ENCODE measurements at regions not wholly inside any gene's neighbourhood (a gene's known extent, or its start where the extent isn't known, plus 50 kb on each side); places are given as distances from the start of the nearest gene placed in this dataset.

DNA sequence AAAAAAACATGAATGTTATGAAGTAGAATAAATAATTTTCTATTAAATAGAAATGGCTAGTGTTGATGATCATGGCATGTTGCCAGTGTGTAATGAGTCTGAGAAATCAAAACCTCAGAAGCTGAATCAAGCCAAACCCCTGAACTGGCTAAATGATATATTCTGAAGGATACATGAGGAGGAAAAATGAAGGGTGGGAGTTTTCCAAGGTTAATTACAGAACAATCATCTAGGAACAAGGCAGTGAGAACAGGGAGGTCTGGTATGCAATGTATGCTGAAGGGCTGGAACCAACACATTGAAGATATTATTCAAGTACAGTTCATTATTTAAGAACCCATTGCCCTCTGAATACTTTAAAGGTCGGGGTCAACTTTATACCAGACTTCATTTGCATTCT, 309.1 kb upstream of the NRIP1 start:
- intact Hi-C loops (cut with DNase I), result no loop called here
- ATAC-seq (no peak), DNase-seq (ENCODE audit: missing footprints) (no peak)

DNA sequence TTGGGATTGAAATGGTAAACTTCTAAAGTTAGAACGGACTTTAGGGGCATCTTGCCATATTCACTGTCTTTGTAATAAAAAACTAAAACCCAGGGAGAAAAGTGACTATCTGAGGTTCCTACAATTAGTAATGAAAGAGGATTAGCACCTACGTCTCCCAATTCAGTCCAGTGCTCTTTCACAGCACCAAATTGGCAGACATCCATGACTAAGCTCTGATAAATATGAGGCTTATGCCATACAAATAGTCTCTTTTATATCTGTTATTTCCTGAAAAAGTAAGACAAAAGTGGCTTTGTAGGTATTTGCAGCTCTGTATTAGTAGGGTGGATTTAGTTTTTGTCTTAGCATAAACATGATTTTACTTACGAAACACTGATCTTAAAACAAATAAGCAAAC, 315.0 kb upstream of the NRIP1 start:
- ATAC-seq (no peak), DNase-seq (ENCODE audit: missing footprints) (no peak)
- intact Hi-C loops (cut with DNase I), result loop anchor here (5.0 kb wide), 1 partner anchor 317 kb away; the partner anchor contains the start of gene NRIP1

DNA sequence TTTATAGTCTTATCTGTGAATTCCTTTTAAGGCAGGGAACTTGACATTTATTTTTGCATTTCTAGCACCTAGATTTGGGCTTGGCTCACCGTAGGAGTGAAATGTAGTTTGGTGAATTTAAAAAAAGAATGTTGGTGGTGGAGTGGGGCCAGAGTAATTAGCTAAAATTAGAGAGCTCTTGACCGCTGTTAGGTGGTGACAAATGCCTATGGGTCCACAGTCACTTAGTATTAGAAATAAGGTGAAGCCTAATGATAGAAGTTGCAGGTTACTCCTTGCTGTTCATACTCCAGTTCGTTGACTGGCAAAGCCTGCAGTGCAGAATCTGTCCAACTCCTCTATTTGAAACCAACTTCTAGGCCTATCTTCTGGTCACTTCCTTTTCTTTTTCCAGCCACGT, 318.8 kb upstream of the NRIP1 start:
- DNase-seq (ENCODE audit: missing footprints) (no peak), ATAC-seq (peak; percentile 76)
- intact Hi-C loops (cut with DNase I), result loop anchor here (5.0 kb wide), 1 partner anchor 321 kb away; the partner anchor contains the start of gene NRIP1

DNA sequence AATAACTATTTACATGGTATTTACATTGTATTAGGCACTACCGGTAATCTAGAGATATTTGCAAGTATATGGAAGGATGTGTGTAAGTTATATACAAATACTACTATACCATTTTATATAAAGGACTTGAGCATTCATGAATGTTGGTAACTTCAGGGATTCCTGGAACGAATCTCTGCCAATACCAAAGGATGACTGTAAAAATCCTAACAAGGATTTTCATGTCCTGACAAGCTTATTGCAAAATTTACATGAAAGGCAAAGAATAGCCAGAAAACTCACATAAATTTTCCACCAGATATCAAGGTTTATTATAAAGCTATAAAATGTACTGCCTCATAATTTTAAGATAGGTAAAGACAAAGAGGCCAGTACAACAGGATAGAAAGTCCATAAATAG, 325.2 kb upstream of the NRIP1 start:
- ATAC-seq, result no peak
- intact Hi-C loops (cut with DNase I), result no loop called here
- DNase-seq (ENCODE audit: missing footprints), result no peak

DNA sequence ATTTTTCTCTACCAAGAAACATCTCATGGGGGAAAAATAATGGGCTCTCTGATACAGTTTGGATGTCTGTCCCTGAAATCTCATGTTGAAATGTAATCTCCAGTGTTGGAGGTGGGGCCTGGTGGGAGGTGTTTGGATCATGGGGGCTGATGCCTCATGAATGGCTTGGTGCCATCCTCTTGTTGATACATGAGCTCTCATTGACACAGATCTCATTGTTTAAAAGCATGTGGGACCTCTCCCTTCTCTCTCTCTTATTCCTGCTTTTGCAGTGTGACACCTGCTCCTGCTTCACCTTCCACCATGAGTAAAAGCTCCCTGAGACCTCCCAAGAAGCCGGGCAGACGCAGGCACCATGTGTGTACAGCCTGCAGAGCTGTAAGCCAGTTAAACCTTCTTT, 332.5 kb upstream of the NRIP1 start:
- intact Hi-C loops (cut with DNase I), result no loop called here
- ATAC-seq (no peak), DNase-seq (ENCODE audit: missing footprints) (no peak)

DNA sequence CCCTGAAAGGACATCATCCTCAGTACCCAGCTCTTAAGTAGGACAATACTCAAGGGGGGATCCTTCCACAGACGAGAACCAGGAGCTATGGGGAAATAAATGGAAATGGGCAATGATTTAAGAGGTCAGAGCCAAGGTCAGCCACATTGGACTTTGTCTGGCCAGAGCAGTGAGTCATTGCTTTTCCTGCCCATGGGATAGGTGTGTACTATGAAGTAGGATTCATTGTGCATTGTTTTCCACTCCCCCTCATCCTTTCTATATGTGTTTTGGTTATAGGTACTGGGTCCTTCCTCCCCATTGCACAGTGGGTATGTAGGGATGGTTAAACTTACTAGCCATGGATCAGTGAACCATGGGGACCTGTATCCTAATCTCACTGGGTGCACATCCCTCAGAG, 328.9 kb upstream of the USP25 start:
- ATAC-seq (no peak), DNase-seq (ENCODE audit: missing footprints) (no peak)

DNA sequence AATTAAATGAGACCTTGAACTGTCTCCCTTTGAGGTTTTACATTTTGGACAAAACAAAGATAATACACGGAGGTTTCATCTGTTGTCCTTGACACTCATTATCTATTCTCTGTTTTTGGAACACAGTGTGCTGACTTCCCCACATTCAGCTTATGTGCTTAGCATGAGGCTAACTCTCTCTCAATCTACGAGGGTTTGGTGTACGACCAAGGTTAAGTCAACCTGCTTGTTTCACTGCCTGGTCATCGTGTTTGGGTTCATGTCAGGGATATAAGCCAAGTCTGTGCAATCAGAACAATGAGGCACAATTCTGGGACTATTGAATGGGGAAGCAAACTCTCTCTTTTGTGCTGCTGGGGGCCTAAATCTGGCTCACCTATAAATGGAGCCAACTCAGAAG, 328.5 kb upstream of the USP25 start:
- ATAC-seq (no peak), DNase-seq (ENCODE audit: missing footprints) (no peak)
- intact Hi-C loops (cut with DNase I), result no loop called here

More for the DNA sequence above, 328.9 kb upstream of the USP25 start:
- intact Hi-C loops (cut with DNase I), result no loop called here

DNA sequence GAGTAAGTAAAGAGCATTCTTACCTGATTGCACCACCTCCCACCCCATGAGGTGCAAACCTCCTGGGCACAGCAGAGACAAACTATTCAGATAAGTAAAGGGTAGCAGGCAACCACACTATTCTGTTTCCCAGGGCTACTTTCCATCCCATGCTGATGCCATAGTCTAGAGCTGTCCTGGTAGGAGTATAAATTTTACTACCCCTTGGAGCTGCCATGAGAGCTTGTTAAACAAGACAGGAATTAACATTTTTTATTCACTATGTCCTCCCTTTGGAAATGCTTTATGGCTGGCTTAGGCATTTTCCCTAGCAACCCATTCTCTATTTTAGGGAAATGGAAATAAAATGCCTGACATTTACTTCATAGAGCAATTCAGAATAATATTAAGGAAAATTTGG, 324.6 kb upstream of the USP25 start:
- DNase-seq (ENCODE audit: missing footprints) (no peak), ATAC-seq (no peak)
- intact Hi-C loops (cut with DNase I), result no loop called here

DNA sequence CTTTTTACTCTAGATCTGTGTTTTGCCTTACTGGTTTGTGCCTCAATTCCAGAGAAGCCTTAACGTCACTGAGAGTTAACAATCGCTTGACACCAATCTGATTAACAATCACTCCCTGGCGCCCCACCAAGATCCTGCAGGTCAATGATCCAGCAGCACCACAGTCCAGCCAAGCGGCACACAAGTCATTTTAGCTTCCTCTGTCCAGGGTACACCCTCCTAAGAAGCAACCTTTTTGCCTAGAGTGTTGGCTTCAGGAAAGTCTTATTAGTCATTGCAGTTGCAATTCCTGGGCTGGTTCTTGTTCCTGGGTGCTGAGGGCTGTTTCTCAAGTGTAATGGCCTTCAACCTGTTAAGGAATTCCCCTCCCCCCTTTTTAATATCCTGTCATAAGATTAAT, 323.0 kb upstream of the USP25 start:
- ATAC-seq (no peak), DNase-seq (ENCODE audit: missing footprints) (no peak)

DNA sequence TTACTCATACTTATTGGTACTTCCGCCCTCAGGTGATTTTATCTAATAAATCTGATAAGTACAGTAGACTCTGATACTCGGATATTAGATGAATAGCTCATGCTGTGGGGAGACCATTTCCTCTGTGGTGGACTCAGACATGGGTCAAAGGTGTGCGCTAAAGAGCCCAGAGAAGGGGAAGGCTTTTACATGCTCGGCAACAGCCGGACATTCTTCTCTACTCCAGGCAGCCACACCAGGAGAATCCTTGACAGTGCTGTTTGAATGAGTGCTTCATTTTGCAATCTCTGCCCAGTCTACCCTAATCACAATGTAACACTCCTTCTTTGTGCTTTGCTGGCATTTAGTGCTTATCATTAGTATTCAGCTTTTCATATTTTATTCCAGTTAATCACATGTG, 322.2 kb upstream of the USP25 start:
- intact Hi-C loops (cut with DNase I), result no loop called here
- ATAC-seq, result no peak
- no peak for DNase-seq (ENCODE audit: missing footprints)

More for the DNA sequence above, 323.0 kb upstream of the USP25 start:
- intact Hi-C loops (cut with DNase I), result no loop called here

DNA sequence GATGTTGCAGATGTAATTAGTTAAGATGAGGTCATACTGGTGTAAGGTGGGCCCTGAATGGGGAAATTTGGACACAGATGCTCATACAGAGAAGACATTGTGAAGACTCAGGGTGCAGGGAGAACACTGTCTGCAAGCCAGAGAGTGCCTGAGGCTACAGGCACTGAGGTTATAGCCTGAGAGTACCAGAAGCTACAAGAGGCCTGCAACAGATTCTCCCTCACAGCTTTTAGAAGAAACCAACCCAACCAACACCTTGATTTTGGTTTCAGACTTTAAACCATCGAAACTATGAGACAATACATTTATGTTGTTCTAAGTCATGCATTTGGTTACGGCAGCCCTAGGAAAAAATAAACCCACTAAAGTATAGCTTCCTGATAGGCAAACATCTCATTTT, 321.7 kb upstream of the USP25 start:
- ATAC-seq (no peak), DNase-seq (ENCODE audit: missing footprints) (no peak)
- intact Hi-C loops (cut with DNase I), result no loop called here

DNA sequence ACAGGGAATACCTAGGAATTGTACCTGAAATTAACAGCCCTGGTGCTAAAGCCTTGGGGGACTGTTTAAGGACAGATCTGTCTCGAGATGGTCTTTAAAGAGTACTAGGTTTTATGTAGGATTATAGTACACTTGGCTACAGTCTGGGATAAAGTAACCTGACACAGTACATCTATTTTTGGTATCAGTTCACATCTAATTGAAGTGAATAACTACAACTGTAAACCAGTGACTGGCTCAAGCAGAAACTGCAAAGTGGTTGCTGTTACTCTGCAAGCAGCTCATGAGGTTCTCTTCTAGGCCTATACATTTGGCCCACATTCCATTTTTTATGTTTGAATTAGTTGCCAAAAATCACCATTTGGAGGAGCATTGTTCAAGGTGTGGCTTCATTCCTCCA, 320.8 kb upstream of the USP25 start:
- intact Hi-C loops (cut with DNase I), result no loop called here
- DNase-seq (ENCODE audit: missing footprints) (no peak), ATAC-seq (no peak)

DNA sequence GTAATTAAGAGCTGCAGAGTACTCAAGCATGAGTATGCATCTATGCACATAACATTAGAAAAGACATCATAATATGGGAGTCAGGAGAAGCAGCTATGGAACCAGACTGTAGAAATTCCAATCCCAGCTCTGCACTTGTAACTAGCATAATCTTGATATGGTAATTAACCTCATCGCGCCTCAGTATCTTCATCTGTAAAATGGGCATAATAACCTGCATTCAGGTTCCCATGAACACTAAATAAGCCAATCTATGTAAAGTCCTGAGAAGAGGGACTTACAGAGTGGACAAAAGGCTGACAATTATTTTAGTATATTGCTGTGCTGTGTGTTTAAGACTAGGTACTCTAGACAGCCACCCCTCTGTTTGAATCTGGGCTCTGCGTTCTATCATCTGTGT, 318.9 kb upstream of the USP25 start:
- ATAC-seq (no peak), DNase-seq (ENCODE audit: missing footprints) (no peak)
- intact Hi-C loops (cut with DNase I), result no loop called here

DNA sequence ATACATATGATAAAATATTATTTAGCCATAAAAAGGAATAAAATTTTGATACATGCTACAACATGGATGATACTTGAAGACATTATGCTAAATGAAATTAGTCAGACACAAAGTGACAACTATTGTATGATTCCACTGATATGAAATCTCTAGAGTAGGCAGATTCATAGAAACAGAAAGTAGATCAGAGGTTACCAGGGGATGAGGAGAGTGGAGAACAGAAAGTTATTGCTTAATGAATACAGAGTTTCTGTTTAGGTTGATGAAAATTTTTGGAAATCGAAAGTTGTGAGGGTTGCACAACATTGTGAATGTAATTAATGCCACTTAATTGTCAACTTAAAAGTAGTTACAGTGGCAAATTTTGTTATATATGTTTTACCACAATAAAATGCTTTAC, 315.7 kb upstream of the USP25 start:
- intact Hi-C loops (cut with DNase I), result no loop called here
- ATAC-seq, result no peak

DNA sequence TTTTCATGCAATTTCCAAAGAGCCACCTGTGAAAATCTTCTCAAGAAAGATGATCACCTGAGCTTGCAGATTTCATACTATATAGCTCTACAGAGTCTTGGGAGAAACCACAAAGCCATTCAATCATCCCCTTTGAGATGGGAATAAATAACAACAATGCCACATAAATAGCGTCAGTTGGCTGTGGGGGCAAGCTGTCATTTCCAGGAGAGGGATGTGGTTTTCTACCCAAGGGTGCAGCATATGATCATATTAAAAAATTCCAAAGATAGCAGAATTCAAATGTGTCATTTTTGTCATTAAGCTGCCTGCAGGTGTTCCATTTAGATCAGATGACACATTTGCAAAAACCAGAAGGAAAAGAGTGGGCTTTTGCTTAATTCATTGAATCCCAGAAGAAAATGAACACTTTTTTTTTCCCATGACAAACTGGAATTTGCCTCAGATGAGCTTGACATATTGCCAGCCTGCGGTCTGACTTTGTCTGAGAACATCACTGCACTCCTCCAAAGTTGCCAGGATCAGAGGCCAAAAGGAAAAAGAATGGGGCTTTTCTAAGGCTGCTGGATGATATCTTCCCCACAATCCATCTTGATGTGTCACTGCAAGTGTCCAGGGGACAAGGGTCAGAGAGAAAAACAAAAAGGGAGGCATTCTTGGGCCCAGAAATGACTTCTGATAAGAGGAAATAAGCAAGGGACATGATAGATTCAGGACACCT, 314.1 kb upstream of the USP25 start:
- intact Hi-C loops (cut with DNase I), result no loop called here
- ATAC-seq (no peak), DNase-seq (ENCODE audit: missing footprints) (no peak)

More for the DNA sequence above, 315.7 kb upstream of the USP25 start:
- DNase-seq (ENCODE audit: missing footprints), result no peak

DNA sequence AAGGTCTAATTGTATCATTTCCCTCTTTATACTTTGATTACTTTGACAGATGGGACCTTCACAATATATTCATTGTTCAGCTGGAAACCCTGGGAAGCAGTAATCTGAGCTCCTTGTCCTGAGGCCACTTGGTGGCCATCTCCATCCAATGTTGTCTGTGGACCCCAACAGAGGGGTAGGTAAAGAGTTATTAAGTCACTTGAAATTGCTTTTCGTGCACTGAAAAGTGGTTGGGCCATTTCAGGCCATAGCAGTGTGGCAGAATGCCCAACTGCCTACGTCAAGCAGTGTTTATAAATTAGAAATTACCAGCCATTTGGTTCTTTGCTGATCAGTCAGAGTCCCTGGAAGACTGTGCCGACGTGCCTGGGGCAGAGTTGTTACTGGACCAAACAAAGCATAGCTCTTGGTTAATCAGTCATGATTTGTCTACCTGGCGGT, 308.3 kb upstream of the USP25 start:
- ATAC-seq, result no peak
- DNase-seq (ENCODE audit: missing footprints), result no peak
- intact Hi-C loops (cut with DNase I), result no loop called here

DNA sequence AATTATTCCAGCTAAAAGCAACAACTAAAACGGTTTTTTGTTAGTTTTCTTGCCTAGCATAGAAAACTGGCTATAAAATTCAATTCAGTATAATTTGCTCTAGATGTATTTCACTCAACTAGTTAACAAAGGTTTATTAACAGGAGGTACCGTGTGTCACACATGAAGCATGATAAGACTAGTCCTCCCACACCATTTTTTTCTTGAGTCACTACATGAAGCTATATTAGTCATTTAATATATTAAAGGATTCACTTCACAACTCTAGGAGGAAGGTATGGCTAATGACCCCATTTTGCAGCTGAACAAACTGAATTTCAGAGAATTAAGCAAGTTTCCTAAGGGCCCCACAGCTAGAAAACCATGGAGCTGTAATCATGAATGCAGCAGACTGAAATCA, 307.8 kb upstream of the USP25 start:
- intact Hi-C loops (cut with DNase I), result no loop called here
- no peak for ATAC-seq
- DNase-seq (ENCODE audit: missing footprints), result no peak

DNA sequence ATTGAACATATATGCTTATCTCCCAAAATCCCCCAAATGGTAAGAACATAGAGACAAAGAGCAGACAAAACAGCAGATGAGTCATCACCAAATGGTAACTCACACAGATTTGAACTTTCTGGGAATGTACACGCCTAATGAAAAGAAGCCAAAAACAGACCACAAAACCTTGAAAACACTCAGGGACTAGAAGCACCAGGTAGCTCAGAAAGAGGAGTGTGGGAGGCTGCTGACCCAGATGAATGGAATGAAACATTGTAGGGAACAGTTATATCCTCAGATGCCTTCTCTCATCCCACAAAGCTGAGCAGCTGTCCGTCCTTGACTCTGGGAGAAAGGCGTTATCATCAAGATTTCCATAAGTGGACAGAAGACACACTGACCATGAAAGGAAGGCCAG, 307.0 kb upstream of the USP25 start:
- ATAC-seq (no peak), DNase-seq (ENCODE audit: missing footprints) (no peak)
- intact Hi-C loops (cut with DNase I), result no loop called here

DNA sequence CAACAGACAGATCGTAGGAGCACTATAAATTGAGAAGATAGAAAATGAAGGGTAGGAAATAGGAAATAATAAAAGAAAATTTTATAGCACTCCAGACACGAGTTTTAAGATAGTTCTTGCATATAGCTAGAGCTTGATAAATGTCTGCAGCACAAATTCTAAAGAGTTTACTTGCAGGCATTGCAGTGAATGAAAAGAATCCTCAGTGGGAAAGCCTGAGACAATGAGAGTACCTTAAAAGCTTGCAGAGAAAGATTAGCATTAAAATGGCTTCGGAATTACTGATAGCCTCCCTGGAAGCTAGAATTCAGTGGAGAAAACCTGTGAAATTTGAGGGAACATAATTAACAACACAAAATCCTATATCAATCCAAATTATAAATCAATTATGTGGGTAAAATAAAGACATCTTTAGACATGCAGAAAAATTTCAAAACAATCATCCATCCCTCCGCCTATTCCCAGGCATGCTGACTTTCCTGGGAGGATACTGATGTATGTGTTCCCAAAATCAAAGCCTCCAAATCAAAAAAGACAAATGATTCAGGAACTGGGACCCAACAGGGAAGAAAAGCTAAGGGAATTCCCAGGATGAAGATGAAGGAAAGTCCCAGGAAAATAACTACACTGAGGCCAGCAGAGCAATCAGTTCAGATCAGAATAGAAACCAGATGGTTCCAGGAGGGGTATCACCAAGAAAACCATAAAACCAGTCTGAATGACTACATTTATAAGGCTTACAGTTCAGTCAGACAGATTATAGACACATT, 305.9 kb upstream of the USP25 start:
- ATAC-seq, result no peak
- intact Hi-C loops (cut with DNase I), result no loop called here
- DNase-seq (ENCODE audit: missing footprints), result no peak

DNA sequence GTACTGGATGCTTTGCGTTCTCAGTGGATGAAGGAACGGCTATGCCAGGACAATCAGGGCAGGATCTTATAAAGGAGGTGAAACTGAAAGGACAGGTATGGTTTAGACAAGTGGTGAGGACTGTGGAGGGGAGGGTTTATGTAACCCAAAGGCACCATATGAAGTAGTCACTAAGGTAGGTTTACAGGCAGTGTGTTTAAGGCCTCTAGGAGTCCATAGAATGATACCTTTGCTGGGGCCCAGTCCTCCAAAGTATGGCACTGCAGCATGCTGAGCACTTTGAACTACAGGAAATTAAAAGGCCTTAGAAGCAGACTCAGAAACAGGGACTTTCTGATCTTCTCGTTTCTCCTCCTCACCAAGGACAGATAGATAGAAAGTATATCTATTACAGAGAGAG, 304.7 kb upstream of the USP25 start:
- DNase-seq (ENCODE audit: missing footprints), result no peak
- intact Hi-C loops (cut with DNase I), result no loop called here
- ATAC-seq, result no peak
